MCF 10A (cell line): ENCODE measurements at regions not wholly inside any gene's neighbourhood (a gene's known extent, or its start where the extent isn't known, plus 50 kb on each side); places are given as distances from the start of the nearest gene placed in this dataset.

Source experiments
- BruUV-seq: library from RNA; stranded (reverse); fragments of 400-500 nt; replicated peaks from 2 replicates; lab custom pipeline; 2021; lab: Mats Ljungman, UMichigan
- CTCF ChIA-PET: fragments of 300-600 bp; sonication (Branson Sonifier 250); formaldehyde crosslinking; extraction: SDS; loops from one replicate; lab custom pipeline; 2021; ENCODE audit warnings: antibody characterized with exemption, inconsistent platforms; lab: Yijun Ruan, JAX
- POLR2A ChIA-PET: fragments of 300-600, 350-650 bp; sonication (Branson Sonifier 250); formaldehyde crosslinking; extraction: SDS; loops from one replicate; lab custom pipeline; 2020; ENCODE audit warnings: antibody characterized with exemption, inconsistent platforms; lab: Yijun Ruan, JAX
- DNase-seq: peaks from one replicate; pipeline ENCODE4 v3.0.0-alpha.2; 2018; ENCODE audit not compliant: unreplicated experiment
- H3K27ac Mint-ChIP-seq: one replicate; pipeline ENCODE4 v1.8.0; 2022; ENCODE audit warnings: mild to moderate bottlenecking, low read depth, mixed read lengths; ENCODE audit not compliant: unreplicated experiment
- H3K27me3 Mint-ChIP-seq: one replicate; pipeline ENCODE4 v1.8.0; 2022; ENCODE audit warnings: mixed read lengths; ENCODE audit not compliant: insufficient read depth, unreplicated experiment
- H3K36me3 Mint-ChIP-seq: one replicate; pipeline ENCODE4 v1.8.0; 2022; ENCODE audit warnings: mild to moderate bottlenecking, moderate library complexity, mixed read lengths; ENCODE audit not compliant: insufficient read depth, unreplicated experiment
- H3K4me1 Mint-ChIP-seq: one replicate; pipeline ENCODE4 v1.8.0; 2022; ENCODE audit warnings: mixed read lengths; ENCODE audit not compliant: insufficient read depth, unreplicated experiment
- H3K4me3 Mint-ChIP-seq: one replicate; pipeline ENCODE4 v1.8.0; 2022; ENCODE audit warnings: mild to moderate bottlenecking, moderate library complexity, mixed read lengths; ENCODE audit not compliant: unreplicated experiment
- H3K9me3 Mint-ChIP-seq: one replicate; pipeline ENCODE4 v1.8.0; 2022; ENCODE audit warnings: mixed read lengths; ENCODE audit not compliant: unreplicated experiment
- intact Hi-C: fragments of 100-400 bp; cut with micrococcal nuclease; formaldehyde crosslinking; loops from 2 replicates; pipeline ENCODE4 v1.14.1; 2022
- TF ChIP-seq, protein P1 (sequence below): fragments of 200-600 bp; IDR thresholded peaks from one replicate; pipeline ENCODE4 v1.8.0; 2022; ENCODE audit warnings: antibody characterized with exemption, mild to moderate bottlenecking; ENCODE audit not compliant: unreplicated experiment

DNA sequence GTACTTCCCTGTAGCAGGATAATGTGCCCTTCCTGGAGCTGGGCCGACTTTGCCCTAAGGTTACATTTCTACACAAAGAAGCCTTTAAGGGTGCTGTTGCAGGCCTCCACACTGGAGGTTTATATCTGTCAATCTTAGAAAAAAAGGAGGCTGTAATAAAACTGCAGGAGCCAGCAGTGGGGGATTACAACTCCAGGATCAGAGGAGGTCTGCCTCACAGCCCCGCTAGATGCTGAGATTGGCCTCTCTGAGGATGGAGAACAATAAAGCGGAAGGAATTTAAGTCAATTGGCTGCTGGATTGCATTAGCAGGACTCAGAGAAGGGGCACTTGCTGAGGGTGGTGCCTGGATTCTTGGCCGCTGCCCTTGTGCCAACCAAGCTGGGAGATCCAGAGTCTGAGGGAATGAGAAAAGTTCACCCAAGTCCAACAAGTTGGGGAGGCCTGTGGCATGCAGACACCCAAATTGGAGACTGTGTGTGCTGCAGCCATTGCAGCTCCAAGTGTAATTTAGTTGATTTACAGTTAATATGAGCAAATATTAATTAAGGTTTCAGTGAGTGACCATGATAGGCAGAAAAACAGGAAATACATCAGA is 99.0 kb upstream of the SSBP2 start:
- BruUV-seq = no TSS peak

DNA sequence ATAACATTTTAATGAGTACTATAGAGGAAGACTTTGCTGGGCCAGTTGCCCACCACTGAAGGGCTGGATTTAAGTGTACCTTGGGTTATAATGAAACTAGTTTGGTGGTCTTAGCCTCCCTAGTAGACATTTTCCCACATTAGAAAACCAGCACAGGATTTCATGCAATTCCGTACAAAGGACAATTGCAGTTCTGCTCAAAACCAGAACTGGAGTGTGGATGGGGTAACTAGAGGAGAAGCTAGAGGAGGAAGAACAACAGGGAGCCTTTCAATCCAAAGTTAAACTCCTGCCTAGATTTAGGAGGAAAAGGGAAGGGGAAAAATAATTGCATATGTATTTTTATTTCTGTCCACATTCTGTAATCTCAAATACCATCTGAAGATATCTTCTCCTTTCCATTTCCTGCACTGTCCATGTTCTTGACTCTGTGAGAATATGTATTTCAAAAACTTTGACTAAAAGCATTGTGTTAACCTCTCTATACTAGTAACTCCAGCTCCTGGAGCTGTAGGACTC is 97.5 kb upstream of the SSBP2 start:
- no peaks in the 10 kb centered on the region for H3K36me3 Mint-ChIP-seq
- no peak overlapping the region for H3K27ac Mint-ChIP-seq
- ChIA-PET CTCF (interaction anchor here (1.0 kb wide), 1 partner anchor 9 kb away, joined by 4 read pairs; no protein-coding TSS in a partner anchor), POLR2A (interaction anchor here (7.4 kb wide), 1 partner anchor 96 kb away, joined by 331 read pairs; the partner anchor contains the start of gene SSBP2)
- H3K4me1 Mint-ChIP-seq = peaks cover 21% of the 10 kb centered on the region
- intact Hi-C loops = no loop called here
- DNase-seq = no peak
- TF ChIP-seq, protein P1, sequence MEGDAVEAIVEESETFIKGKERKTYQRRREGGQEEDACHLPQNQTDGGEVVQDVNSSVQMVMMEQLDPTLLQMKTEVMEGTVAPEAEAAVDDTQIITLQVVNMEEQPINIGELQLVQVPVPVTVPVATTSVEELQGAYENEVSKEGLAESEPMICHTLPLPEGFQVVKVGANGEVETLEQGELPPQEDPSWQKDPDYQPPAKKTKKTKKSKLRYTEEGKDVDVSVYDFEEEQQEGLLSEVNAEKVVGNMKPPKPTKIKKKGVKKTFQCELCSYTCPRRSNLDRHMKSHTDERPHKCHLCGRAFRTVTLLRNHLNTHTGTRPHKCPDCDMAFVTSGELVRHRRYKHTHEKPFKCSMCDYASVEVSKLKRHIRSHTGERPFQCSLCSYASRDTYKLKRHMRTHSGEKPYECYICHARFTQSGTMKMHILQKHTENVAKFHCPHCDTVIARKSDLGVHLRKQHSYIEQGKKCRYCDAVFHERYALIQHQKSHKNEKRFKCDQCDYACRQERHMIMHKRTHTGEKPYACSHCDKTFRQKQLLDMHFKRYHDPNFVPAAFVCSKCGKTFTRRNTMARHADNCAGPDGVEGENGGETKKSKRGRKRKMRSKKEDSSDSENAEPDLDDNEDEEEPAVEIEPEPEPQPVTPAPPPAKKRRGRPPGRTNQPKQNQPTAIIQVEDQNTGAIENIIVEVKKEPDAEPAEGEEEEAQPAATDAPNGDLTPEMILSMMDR = no peak
- BruUV-seq = no TSS peak
- H3K9me3 Mint-ChIP-seq = no peaks in the 10 kb centered on the region
- H3K27me3 Mint-ChIP-seq = no peaks in the 10 kb centered on the region
- no peak overlapping the region for H3K4me3 Mint-ChIP-seq

More for the DNA sequence above, 99.0 kb upstream of the SSBP2 start:
- CTCF ChIA-PET = interaction anchor here (0.5 to 2.8 kb wide), 10 partner anchors 11 to 376 kb away, joined by 3 to 25 read pairs (median 6); partner anchors contain the start of gene SSBP2
- TF ChIP-seq, protein P1 = no peak
- peak overlapping the region; percentile 84 for H3K27ac Mint-ChIP-seq
- intact Hi-C loops = no loop called here
- H3K4me3 Mint-ChIP-seq = peak overlapping the region; percentile 83
- no peak for DNase-seq
- POLR2A ChIA-PET = interaction anchor here (0.9 to 7.4 kb wide), 8 partner anchors 30 to 315 kb away, joined by 3 to 331 read pairs (median 9); partner anchors contain the start of gene SSBP2
- no peaks in the 10 kb centered on the region for H3K36me3 Mint-ChIP-seq
- no peaks in the 10 kb centered on the region for H3K27me3 Mint-ChIP-seq
- H3K9me3 Mint-ChIP-seq = no peaks in the 10 kb centered on the region
- peaks cover 25% of the 10 kb centered on the region for H3K4me1 Mint-ChIP-seq

DNA sequence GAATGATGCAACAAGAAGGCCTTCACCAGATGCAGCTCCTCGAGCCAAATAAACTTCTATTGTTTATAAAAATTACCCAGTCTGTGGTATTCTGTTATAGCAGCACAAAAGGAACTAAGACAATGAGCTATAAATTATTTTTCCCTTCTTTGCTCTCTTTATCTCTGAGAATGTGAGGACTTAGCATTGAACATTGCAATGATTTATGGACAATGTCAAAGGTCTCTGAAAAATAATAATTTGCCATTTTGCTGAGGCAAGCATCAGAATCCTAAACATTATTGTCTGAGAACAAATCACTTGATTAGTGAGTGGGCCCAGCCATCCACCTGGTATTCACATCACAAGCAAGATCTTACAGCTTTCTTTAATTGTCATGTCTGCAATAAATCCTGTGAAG is 95.4 kb upstream of the SSBP2 start:
- H3K4me3 Mint-ChIP-seq = no peak overlapping the region
- TF ChIP-seq, protein P1 = no peak
- POLR2A ChIA-PET = no interaction called here
- H3K27me3 Mint-ChIP-seq = no peaks in the 10 kb centered on the region
- H3K4me1 Mint-ChIP-seq = peaks cover 24% of the 10 kb centered on the region
- intact Hi-C loops = no loop called here
- H3K9me3 Mint-ChIP-seq = no peaks in the 10 kb centered on the region
- no peaks in the 10 kb centered on the region for H3K36me3 Mint-ChIP-seq
- CTCF ChIA-PET = interaction anchor here (1.3 kb wide), 2 partner anchors 26 to 319 kb away, joined by 3 to 4 read pairs; no protein-coding TSS in a partner anchor
- no peak for DNase-seq
- no peak overlapping the region for H3K27ac Mint-ChIP-seq
- BruUV-seq = no TSS peak

DNA sequence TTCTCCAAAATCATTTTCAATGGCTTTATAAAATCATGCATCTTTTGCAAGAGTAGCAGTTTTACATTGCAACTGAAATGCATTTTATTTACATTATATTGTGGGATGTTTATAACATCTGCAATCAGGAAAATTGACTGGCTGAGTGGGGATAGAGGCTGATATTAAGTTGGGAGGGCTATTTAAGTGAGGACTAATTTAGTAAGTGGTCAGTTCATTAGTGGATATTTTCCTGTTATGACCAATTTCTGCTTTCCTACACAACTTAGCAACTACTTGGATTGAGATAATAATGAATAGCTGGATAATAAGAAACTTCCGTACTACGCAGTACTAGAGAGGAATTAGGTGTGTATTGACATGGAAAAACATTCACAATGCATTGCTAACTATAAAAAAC is 92.9 kb upstream of the SSBP2 start:
- intact Hi-C loops = no loop called here
- H3K27me3 Mint-ChIP-seq = no peaks in the 10 kb centered on the region
- ChIA-PET POLR2A (interaction anchor here (1.7 kb wide), 1 partner anchor 55 kb away, joined by 8 read pairs; no protein-coding TSS in a partner anchor), CTCF (interaction anchor here (0.9 to 1.2 kb wide), 2 partner anchors 25 to 72 kb away, joined by 3 read pairs; no protein-coding TSS in a partner anchor)
- H3K9me3 Mint-ChIP-seq = no peaks in the 10 kb centered on the region
- peaks cover 11% of the 10 kb centered on the region for H3K4me1 Mint-ChIP-seq
- H3K36me3 Mint-ChIP-seq = no peaks in the 10 kb centered on the region
- H3K27ac Mint-ChIP-seq = no peak overlapping the region
- BruUV-seq = no TSS peak
- TF ChIP-seq, protein P1 = no peak
- no peak for DNase-seq
- no peak overlapping the region for H3K4me3 Mint-ChIP-seq
